ENCODE measurements at regions not wholly inside any gene's neighbourhood (a gene's known extent, or its start where the extent isn't known, plus 50 kb on each side); places are given as distances from the start of the nearest gene placed in this dataset.

DNA sequence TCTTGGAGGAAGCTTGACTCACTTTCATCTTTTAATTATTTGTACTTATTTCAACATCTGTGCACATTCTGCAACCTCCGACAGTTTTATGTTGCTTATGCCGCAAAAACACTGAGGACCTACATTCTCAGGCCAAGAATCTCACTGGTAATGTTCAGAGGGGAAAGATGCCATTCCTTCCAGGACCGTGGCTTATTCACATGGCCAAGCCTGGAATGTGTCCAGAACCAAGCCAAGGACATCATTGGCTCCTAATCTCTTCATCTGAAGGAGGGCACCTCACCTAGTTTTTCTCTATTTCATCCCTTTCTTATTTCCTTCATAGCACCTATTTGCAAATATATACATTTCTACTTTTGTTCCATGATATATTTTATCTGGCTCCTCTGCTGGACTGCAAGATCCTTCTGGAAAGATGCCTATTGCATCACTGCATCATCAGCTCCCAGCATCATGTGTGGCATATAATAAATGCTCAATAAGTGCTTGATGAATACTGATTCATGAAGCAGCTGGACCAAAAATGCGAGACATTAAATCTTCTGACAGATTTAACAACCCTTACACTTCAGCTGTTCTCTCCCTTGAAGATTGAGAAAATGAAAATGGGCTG lies 377.1 kb downstream of the TNS1 start:
- no peak for TF ChIP-seq EZH2 (IDR thresholded peaks at IDR 0.05; ENCODE audit: borderline replicate concordance)
- TF ChIP-seq, protein P1, sequence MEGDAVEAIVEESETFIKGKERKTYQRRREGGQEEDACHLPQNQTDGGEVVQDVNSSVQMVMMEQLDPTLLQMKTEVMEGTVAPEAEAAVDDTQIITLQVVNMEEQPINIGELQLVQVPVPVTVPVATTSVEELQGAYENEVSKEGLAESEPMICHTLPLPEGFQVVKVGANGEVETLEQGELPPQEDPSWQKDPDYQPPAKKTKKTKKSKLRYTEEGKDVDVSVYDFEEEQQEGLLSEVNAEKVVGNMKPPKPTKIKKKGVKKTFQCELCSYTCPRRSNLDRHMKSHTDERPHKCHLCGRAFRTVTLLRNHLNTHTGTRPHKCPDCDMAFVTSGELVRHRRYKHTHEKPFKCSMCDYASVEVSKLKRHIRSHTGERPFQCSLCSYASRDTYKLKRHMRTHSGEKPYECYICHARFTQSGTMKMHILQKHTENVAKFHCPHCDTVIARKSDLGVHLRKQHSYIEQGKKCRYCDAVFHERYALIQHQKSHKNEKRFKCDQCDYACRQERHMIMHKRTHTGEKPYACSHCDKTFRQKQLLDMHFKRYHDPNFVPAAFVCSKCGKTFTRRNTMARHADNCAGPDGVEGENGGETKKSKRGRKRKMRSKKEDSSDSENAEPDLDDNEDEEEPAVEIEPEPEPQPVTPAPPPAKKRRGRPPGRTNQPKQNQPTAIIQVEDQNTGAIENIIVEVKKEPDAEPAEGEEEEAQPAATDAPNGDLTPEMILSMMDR (IDR thresholded peaks at IDR 0.05; ENCODE audit: poor library complexity): no peak
